ENCODE measurements at regions not wholly inside any gene's neighbourhood (a gene's known extent, or its start where the extent isn't known, plus 50 kb on each side); places are given as distances from the start of the nearest gene placed in this dataset.
A peak's percentile ranks its signal among the peaks of the same experiment; 100 is the strongest.
"Not testable (repeated sequence)": the region's sequence is repeated elsewhere in the genome, so short reads cannot be mapped to it uniquely, and the experiment has no call there.

DNA sequence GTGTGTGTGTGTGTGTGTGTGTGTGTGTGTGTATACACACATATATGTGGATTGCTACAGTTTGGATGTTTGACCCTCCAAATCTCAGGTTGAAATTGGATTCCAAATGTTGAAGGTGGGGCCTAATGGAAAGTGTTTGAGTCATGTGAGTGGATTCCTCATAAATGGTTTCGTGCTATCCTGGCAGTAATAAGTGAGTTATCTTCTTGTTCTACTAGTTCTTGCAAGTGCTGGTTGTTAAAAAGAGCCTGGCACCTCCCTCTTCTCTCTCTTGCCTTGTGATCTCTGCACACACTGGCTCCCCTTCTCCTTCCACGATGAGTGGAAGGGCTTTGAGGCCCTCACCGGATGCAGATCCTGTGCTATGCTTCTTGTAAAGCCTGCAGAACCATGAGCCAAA is 344.1 kb downstream of the SH2D1A start:
- no peak for DNase-seq

GRCh38 chrX:124699876-124700275 is 353.5 kb downstream of the SH2D1A start:
- DNase-seq: no peak

GRCh38 chrX:124717537-124717936 is 371.2 kb downstream of the SH2D1A start:
- DNase-seq: no peak

- no peak for DNase-seq
These were observed 372.7 kb downstream of the SH2D1A start for GRCh38 chrX:124719060-124719459.

DNA sequence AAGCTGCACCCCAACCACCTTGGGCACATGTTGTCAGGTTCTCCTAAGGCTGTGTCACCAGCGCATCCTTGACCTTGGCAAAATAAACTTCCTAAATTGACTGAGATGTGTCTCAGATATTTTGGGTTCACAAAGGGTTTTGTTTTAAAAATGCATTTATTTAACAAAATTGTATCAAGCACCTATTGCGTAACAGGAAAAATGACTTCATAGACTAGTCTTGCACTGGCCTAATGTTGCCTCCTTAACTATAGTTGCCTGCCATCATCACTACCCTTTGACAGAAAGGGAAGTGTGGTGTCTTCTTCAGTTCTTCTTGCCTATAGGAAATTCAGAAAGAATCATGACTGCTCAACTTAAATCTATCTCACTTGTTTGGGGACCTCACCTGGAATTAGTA is 374.2 kb downstream of the SH2D1A start:
- DNase-seq: no peak

DNA sequence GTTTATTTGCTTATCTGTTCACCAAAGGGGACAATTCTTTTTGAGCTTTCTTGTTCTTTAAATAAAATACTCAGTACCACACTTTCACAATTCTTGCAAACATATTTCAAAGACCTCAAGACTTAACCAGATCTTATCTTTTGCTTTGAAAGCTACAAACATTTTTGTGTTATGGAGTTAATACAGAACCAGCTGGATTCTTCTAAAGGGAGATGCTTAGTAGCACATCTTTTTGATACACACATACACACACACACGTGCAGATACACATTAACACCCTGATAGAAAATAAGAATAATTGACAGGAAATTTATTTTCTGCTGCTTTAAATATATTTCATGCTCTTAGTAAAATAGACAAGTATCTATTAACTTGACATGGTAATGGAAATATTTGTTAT is 379.1 kb downstream of the SH2D1A start:
- DNase-seq: no peak

DNA sequence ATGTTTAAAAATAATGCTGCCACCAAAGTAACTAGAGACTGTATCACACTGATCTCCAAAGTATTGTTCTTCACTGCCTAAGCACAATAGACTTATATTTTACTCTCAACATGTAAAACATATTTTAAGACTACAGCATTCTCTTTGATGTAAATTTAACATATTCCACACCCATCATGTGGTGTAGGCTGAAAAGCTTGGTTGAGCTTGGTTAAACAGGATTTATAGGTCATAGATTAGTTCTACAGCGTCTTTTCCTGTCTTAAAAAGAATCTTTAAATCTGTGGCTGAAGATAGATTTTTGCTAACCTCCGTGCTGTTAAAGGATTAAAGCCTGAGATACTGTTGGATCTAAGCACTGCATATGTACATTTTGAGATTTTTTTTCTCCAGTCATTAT is 379.9 kb downstream of the SH2D1A start:
- DNase-seq: no peak

GRCh38 chrX:124726881-124727280 is 380.5 kb downstream of the SH2D1A start:
- no peak for DNase-seq

DNA sequence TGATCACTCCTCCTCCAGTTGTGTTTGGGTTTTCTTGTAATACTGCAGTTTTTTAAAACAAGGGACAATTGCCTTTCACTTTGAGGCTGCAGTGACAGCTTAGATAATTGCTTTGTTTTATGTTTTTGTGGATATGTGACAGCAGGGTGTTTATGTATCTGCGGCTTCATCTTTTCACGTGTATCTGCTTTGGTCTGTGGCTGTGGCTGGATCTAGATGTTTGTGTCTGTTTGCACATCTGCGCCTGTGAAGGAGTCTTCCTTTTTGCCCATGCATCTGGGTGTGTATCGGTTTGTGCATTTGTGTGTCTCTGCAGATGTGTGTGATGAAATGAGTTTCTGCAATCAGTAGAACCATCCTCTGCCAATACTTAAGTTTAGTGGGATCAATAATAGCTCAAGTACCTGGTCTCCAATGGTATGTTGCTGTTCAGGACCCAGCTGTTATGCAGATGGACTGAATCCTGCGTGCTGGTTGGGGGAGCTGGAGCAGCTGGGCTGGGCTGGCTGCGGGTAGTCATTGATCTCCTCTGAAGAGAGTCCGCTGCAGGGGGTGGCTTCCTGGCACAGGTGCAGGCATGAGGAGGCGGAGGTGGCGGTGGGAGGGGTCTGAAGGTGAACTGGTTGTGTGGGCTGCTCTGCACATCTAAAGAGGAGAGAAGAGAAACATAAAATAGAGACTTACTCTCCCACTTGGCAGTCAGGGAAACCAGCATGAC is 390.3 kb downstream of the SH2D1A start:
- DNase-seq: peak in 1 of 56 donors; percentile 0

DNA sequence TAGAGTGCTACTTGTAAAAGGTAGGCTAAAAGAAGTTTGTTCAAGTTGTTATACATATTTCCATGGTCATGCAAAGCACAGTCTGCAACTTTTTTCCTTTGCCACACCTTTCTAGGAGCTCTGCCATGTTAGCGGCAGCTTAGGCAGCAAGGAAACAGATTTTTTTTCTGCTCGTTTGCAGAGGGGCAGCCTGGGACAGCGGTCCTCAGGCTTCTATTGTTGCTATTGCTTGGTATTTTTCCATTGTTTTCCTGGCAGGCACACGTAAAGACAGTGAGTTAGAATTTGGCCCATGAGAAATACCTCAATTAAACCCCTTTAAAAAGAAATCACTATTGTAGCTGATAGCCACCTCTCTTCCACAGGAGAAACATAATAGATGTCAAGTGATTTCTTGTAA is 391.4 kb downstream of the SH2D1A start:
- DNase-seq: no peak

- DNase-seq: no peak
These were observed 400.9 kb downstream of the SH2D1A start for GRCh38 chrX:124747295-124747694.

DNA sequence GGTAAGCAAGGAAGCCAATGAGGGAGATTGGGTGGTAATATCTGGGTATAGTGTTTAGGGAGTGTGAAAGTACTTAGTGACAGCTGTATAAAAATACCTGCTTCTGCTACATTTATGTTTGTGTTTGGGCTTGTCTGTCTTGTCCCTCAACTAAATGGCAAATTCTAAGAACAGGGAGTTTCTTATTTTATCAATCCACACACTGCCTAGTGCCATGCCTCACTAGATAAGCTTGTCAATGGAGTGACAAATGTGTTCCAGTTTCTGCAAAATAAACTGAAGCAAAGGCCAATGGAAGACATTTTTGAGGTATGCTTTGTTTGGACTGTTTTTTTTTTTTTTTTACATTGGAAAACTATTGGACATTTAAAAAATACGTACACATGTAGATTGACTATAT is 418.0 kb downstream of the SH2D1A start:
- no peak for DNase-seq

DNA sequence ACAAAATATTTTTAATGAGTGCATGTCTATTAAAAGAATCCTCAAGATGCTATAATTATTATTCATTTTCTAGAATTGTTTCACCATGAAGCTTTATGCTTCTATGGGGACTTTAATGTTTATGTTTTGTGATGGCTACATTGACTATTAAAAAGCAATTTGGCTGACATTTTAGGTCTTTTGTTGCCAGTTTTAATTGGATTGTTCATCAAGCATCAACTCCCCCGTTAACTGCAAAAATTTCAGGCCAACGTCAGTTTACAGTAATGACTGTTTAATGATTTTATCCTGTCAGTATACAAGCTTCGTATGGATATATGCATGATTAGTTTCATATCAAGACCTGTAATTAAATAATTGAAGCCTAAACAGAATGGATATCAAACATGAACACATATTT is 422.8 kb downstream of the SH2D1A start:
- no peak for DNase-seq

DNA sequence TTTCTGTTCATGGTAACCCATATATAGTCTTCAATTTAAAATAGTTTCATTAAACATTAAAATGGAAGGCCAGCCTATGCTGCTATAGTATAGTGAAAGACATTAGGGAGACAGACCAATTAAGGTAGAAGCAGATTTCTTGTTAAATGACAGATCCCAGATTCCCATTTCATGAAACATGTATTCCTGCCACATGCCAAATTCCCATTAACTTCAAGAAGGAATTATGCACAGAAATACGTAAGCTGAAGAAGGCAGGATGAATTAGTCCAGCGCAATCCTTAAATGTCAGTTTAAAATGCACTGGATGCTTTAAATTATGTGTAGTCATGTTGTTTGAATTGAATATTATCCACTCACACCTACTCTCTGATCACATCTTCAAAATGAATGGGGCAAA is 424.9 kb downstream of the SH2D1A start:
- no peak for DNase-seq

- not testable (repeated sequence) for DNase-seq
These were observed 441.9 kb downstream of the SH2D1A start for GRCh38 chrX:124788253-124788652.

DNA sequence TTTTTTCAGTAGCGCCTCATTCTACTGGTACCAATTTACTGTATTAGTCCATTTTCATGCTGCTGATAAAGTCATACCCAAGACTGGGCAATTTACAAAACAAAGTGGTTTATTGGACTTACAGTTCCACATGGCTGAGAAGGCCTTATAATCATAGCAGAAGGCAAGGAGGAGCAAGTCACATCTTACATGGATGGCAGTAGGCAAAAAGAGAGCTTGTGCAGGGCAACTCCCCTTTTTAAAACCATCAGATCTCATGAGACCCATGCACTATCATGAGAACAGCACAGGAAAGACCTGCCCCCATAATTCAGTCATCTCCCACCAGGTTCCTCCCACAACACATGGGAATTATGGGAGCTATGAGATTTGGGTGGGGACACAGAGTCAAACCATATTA is 443.5 kb downstream of the SH2D1A start:
- DNase-seq: not testable (repeated sequence)

DNA sequence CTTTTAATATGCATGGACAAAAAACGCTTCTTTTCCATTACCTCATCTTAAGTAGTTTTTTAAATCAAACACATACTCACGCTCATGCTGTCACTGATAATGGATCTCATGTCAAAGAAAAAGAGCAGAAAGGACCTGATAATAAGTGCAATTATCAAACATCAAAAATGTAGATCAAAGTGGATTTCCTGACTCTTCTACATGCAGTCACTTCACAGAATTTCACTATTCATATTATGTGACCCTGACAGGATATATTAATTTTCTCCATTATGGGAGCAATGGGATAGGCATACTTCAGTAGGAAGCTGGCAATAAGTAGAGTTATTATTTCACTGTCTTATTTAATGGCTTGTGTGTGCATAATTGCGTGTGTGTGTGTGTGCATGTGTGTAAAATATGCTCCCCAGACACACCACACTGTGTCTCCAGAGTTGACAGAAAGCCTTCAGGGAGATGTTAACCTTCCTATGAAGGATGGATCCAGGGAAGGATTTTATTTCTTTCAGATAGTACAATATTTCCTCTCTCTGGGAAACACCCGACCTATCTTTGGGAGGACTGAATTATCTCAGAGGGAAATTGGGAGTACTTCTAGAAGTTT is 445.2 kb downstream of the SH2D1A start:
- no peak for DNase-seq

- no peak for DNase-seq
These were observed 450.6 kb downstream of the SH2D1A start for GRCh38 chrX:124796989-124797388.

DNA sequence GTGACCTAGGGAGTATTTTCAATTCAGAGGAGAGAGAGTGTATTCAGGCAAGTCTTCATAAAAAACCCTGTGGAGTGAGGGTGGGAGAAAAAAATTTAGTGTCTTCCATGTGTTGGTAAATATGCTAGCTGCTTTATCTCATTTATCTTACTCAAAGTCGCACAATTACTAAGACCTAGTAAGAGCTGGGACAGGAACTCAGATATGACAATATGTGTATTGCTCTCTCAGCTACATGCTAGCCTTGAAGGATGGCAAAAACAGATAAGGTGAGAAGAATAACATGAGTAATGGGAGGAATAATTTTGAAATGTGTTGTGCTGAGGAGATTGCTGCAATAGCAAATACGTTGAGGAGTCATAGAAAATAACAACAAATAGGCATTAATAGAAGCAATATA is 458.6 kb downstream of the SH2D1A start:
- DNase-seq: no peak

DNA sequence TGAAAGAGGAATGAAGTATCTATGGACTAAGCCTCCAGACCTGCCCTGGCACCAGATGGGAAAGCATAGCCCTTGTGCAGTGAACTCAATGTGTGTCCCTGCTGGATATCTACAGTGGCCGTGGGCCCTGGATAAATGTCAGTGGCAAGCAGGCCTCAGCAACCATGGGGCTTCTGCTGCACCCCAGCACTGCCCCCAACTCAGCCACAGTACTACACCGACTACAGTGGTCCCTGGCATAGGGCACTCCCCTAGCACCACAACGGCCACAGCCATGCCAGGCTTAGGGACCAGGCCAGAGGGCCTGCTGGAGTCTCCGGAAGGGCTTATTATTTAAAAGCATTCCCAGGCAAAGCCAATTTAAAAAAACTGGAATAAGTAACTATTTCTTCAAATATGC is 459.1 kb downstream of the SH2D1A start:
- no peak for DNase-seq

DNA sequence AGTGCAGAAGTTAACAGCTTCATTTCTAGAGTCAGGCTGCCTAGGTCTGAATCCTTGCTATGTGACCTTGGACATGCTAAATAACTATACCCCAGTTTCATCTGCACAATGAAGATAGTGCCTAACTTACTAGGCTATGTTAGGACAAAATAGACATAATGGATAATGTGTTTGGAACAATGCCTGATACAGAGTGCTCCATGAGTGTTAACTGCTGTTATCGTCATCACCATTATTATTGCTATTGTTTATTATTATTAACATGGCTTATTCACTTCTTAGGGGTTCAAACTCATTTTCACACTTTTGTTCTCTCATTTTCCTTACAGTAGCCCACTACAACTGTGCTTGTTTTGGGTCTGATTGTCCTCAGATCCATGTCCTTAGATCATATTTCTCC is 467.7 kb downstream of the SH2D1A start:
- no peak for DNase-seq

DNA sequence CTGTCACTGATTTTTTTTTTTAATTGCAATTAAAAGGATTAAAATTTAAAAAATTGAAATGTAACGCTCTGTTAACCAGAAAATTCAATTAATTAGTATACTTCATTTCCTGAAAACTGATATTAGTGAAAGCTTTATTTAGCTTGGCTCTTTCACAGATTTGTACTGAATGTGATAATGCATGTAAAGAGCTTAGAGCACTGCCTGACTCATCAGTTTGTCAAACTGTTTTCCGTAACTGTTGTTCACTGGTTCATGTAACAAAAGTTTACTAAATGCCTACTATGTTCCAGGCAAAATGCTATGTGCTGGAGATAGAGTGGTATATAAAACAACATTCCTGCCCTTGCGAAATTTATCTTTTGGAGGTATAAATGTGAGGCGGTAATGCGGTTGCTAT is 471.7 kb downstream of the SH2D1A start:
- no peak for DNase-seq

DNA sequence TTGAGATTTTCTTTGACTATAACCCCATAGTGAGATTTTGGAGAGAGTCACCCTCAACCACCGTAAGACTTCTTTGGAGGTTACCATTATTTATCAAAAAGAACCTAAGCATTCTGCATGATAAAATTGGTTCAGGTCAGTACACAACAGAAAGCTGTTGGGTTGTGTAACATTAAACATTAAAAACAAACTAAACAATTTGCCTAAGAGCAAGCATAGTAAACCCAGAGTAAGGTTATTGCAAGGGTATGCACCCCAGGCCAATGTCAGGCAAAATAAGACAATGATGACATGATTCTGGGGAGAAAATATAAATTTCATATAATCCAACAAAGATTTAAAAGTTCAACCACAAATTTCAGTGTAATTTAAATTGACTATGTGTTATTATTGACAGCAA is 472.4 kb downstream of the SH2D1A start:
- no peak for DNase-seq

DNA sequence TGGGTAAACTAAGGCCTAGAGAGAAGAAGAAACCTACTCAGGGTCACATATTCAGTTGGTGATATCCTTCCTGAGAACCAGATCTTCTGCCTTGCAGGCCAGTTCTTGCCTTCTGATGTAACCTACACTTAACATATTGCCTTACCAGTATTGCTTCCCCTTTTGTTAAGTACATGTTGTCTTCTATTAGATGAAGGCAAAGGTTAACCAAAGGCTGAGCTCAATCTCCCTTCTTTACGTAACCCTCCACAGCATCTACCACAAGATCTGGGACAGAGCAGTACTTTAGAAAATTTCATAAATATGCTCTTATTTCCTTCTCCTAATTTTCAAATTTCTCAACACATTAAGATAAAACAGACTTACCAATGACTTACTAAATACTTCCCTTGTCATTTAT is 474.4 kb downstream of the SH2D1A start:
- no peak for DNase-seq

Measured in amygdala (tissue), 56 donors.